Ovary (tissue), 7 donors: ENCODE measurements at regions not wholly inside any gene's neighbourhood (a gene's known extent, or its start where the extent isn't known, plus 50 kb on each side); places are given as distances from the start of the nearest gene placed in this dataset.
"Not testable (repeated sequence)": the region's sequence is repeated elsewhere in the genome, so short reads cannot be mapped to it uniquely, and the experiment has no call there.

Experiments used
- DNase-seq, 5 donors: peaks; one replicate each; pipeline ENCODE4 v3.0.0-alpha.2; 2019 to 2020
- H3K27ac ChIP-seq, 2 donors: fragments of 200-600 bp; one replicate each; pipeline versions ENCODE4 v1.5.1 to v1.8.0; 2019 to 2022
- H3K27me3 ChIP-seq: fragments of 200-600 bp; one replicate; pipeline ENCODE4 v1.8.0; 2022
- H3K36me3 ChIP-seq: fragments of 200-600 bp; sonication (generic); one replicate; pipeline ENCODE4 v1.5.1; 2019
- H3K4me1 ChIP-seq: one replicate; pipeline ENCODE4 v1.8.1; 2013; ENCODE audit warnings: mild to moderate bottlenecking, moderate library complexity; ENCODE audit not compliant: insufficient read depth
- H3K4me3 ChIP-seq: fragments of 200-600 bp; sonication (generic); one replicate; pipeline ENCODE4 v1.5.1; 2017
- H3K9me3 ChIP-seq, 2 donors: fragments of 200-600 bp in 1 of 2; sonication (generic) in 1 of 2; one replicate each; pipeline versions ENCODE4 v1.5.1 to v1.8.1; 2013 to 2019; ENCODE audit warnings: mild to moderate bottlenecking in 1 of 2, moderate library complexity in 1 of 2
- WGBS, 3 donors: extraction: QIAGEN DNeasy Blood & Tissue Kit in 1 of 3; methylation state at CpG; one replicate each; pipeline versions ENCODE4 v1.1.5 to v1.1.7; 2013 to 2017; 5-methylcytosine and 5-hydroxymethylcytosine counted together
- intact Hi-C, 4 donors: fragments of 100-400 bp; cut with DNase I; formaldehyde crosslinking; loops; one replicate each; pipeline versions ENCODE4 v1.11.0 to v1.15.1; 2022 to 2023
- donor health status: DM: no; HTN: no; CAD: no; lungs with moderate emphysema.
- donor health status: DM: no; HTN: no; CAD: no.
- donor health status: Bipolar disorder and iron deficiency.
- donor health status: DM: no; HTN: no; CAD: no.
- donor health status: DM: yes; HTN: yes; CAD: no.

DNA sequence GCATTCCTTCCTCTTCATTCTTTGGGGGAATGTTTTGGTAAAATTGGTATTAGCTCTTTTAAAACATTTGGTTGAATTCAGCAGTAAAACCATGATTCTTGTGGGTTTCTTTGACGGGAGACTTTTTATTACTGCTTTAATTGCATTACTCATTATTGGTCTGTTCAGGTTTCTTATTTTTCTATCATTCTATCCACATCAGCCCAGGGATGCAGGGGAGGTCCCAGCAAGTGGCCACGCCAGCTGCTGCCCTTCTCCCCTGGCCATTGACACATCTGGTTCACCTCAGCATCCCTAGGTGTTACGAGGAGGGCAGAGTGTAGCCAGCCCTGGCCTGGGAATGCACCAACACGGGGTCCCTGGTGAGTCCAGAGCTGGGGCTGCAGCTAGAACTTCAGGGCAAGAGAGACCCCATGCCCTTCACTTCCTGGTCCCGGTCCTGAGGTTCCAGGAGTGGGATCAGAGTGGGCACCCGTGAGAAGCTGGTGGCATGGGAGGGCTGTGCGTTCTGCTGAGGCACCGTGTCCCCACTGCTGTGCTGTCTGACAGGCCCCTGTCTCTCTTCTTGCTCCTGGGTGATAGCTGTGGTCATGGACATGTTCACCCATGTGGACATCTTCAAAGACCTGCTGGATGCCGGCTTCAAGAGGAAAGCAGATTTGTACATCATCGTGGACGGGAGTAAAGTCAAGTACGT is 72.1 kb upstream of the THOC3 start:
- 80 to 85% (median 81%) methylated on average over 12 of the region's 12 CpGs for WGBS, 3 donors
- H3K27ac ChIP-seq, H3K36me3 ChIP-seq, H3K4me3 ChIP-seq, H3K27me3 ChIP-seq, DNase-seq, H3K9me3 ChIP-seq, H3K4me1 ChIP-seq, intact Hi-C loops: not testable (repeated sequence)

DNA sequence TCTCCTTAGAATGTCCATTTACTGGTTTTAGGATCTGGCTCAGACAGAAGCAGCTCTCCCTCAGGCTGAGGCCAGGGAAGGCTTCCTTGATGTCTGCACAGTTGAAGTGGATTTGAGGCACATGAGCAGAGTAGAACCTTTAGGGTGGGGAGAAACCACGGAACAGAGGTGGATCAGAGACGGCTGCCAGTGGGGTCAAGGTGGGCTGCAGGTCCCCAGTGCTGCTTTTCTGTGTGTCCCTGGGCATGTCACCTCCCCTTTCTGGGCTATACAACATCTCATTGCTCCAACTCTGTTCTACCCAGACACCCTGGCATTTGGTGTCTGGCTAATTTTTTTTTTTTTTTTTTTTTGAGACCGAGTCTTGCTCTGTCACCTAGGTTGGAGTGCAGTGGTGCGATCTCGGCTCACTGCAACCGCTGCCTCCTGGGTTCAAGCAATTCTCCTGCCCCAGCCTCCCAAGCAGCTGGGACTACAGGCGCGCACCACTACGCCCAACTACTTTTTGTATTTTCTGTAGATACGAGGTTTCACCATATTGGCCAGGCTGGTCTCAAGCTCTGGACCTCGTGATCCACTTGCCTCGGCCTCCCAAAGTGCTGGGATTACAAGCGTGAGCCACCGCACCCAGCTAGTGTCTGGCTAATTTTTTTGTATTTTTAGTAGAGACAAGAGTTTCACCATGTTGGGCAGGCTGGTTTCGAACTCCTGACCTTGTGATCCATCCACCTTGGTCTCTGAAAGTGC is 73.3 kb upstream of the THOC3 start:
- H3K9me3 ChIP-seq, DNase-seq, H3K4me3 ChIP-seq, H3K36me3 ChIP-seq, intact Hi-C loops, H3K27ac ChIP-seq, H3K27me3 ChIP-seq, H3K4me1 ChIP-seq: not testable (repeated sequence)
- 86 to 94% (median 91%) methylated on average over 15 of the region's 15 CpGs for WGBS, 3 donors

- WGBS, 3 donors = 78 to 83% (median 78%) methylated on average over 6 of the region's 6 CpGs
- not testable (repeated sequence) for H3K27ac ChIP-seq
These were observed 74.0 kb upstream of the THOC3 start for GRCh38 chr5:176042020-176042658.

DNA sequence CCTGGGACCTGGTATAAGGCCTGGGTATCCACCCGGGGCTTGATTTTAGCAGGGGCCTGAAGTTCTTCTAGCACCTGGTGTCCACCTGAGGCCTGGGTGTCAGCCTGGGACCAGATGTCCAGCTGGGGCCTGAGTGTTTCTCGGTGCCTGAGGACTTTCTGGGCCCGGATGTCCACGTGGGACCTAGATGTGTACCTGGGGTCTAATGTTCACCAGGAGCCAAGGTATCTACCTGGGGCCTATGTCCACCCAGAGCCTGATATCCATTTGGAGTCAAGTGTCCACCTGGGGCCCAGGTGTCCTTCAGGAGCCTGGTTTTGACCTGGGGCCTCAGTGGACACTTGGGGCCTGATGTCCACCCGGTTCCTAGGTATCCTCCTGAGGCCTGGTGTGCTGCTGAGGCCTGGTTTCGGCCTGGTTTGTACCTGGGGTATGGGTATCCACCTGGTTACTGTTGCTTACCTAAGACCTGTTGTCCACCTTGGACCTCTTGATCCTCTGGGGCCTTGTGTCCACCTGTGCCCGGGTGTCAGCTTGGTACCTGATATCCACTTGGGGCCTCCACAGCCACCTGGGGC is 75.2 kb upstream of the THOC3 start:
- H3K27ac ChIP-seq, DNase-seq, H3K36me3 ChIP-seq, intact Hi-C loops, H3K4me1 ChIP-seq, H3K27me3 ChIP-seq, H3K4me3 ChIP-seq, H3K9me3 ChIP-seq: not testable (repeated sequence)
- WGBS, 3 donors = 86 to 94% (median 89%) methylated on average over 7 of the region's 7 CpGs

More at GRCh38 chr5:176042020-176042658, 74.0 kb upstream of the THOC3 start:
- H3K4me3 ChIP-seq, intact Hi-C loops, DNase-seq, H3K4me1 ChIP-seq, H3K36me3 ChIP-seq, H3K9me3 ChIP-seq, H3K27me3 ChIP-seq: not testable (repeated sequence)

DNA sequence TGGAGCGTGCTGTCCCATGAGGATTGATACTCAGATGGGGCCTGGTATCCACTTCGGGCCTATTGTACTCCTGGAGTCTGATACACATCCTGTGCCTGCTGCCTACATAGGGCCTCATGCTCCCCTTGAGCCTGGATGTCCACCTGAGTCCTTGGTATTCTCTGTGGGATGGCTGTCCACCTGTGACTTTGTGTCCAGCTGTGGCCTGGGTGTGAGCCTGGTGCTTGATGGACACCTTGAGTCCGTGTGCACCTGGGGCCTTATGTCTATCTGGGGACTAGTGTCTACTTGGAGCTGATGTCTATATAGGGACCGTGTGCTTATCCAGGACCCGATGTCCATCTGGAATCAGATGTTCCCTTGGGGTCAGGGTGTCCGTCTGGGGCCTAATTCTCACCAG is 75.9 kb upstream of the THOC3 start:
- intact Hi-C loops = not testable (repeated sequence)
- WGBS, 3 donors = 83 to 92% (median 89%) methylated on average over 6 of the region's 6 CpGs

GRCh38 chr5:176044431-176044830 is 76.3 kb upstream of the THOC3 start:
- WGBS, 3 donors = 88 to 100% (median 95%) methylated on average over 2 to 7 of the region's 10 CpGs
- DNase-seq, H3K4me1 ChIP-seq, H3K4me3 ChIP-seq, H3K27ac ChIP-seq, H3K9me3 ChIP-seq, H3K36me3 ChIP-seq, H3K27me3 ChIP-seq, intact Hi-C loops: not testable (repeated sequence)

More for the DNA sequence above, 75.9 kb upstream of the THOC3 start:
- H3K9me3 ChIP-seq, H3K4me1 ChIP-seq, DNase-seq, H3K27ac ChIP-seq, H3K27me3 ChIP-seq, H3K36me3 ChIP-seq, H3K4me3 ChIP-seq: not testable (repeated sequence)

DNA sequence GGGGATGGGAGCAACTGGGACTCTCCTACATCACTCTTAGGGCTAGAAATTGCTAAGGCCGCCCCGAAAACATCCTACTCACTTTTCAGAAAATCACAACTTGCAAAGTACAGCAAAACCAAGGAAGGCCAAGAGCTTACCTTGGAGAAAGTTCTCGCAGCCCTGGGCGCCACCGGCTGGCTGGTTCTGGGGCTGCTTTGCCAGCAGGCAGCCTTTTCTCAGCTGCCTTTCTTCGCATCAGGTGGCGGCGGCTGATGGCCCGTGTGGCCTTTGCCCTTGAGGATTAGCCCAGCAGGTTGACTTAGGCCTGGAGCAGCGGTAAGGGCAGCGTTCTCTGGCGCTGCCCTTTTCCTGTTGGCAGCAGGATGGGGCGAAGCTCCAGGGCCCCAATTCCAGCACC is 77.3 kb upstream of the THOC3 start:
- H3K27me3 ChIP-seq, H3K9me3 ChIP-seq, intact Hi-C loops, H3K4me1 ChIP-seq, H3K36me3 ChIP-seq, H3K4me3 ChIP-seq, DNase-seq, H3K27ac ChIP-seq: not testable (repeated sequence)
- 90 to 94% (median 93%) methylated on average over 4 to 11 of the region's 13 CpGs for WGBS, 3 donors

GRCh38 chr5:176048671-176049070 is 80.6 kb upstream of the THOC3 start:
- intact Hi-C loops, DNase-seq, H3K9me3 ChIP-seq, H3K4me1 ChIP-seq, H3K36me3 ChIP-seq, H3K27ac ChIP-seq, H3K27me3 ChIP-seq, H3K4me3 ChIP-seq: not testable (repeated sequence)
- WGBS, 3 donors = 83 to 87% (median 84%) methylated on average over 6 of the region's 6 CpGs

GRCh38 chr5:176060472-176061268 is 92.6 kb upstream of the THOC3 start:
- WGBS, 3 donors = 2% methylated on average over 15 to 18 of the region's 65 CpGs; no CpG with 5 or more reads in 1 of the 3 donors

DNA sequence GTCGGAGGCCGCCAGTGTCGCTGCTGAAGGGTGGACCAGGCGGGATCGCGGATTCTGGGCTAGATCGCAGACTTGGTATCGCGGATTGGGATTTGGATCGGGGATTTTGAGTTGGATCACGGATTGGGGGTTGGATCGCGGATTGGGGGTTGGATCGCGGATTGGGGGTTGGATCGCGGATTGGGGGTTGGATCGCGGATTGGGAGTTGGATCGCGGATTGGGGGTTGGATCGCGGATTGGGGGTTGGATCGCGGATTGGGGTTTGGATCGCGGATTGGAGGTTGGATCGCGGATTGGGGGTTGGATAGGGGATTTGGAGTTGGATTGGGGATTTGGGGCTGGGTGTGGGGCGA is 93.1 kb upstream of the THOC3 start:
- H3K9me3 ChIP-seq = not testable (repeated sequence)

More at GRCh38 chr5:176060472-176061268, 92.6 kb upstream of the THOC3 start:
- DNase-seq = peak in 2 of 5 donors; percentile 22 to 51
- H3K4me1 ChIP-seq, intact Hi-C loops, H3K27ac ChIP-seq, H3K36me3 ChIP-seq, H3K27me3 ChIP-seq, H3K9me3 ChIP-seq: not testable (repeated sequence)
- H3K4me3 ChIP-seq = peak overlapping the region; percentile 26

DNA sequence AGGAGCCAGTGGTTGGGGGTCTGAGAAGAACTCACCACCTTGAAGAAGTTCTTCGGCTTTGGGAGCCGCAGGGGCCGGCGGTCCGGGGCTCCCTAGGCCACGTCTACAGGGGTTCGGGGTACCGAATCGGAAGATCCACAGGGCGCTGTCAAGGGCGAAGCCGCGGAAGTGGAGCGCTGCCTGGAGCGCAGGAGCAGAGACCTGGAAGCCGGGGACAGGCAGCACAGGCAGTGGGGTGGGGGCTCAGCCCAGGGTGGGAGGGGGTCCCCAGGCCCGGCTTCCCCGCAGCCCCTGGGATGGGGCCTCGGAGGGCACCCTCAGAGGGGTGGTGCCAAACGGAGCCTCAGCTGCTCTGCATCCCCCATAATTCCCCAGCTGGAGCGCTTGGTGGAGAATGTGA is 93.5 kb upstream of the THOC3 start:
- H3K4me3 ChIP-seq, H3K9me3 ChIP-seq, DNase-seq, H3K36me3 ChIP-seq, intact Hi-C loops, H3K27me3 ChIP-seq, H3K27ac ChIP-seq, H3K4me1 ChIP-seq: not testable (repeated sequence)
- 8 to 62% (median 52%) methylated on average over 7 to 12 of the region's 21 CpGs for whole genome bisulfite sequencing, 3 donors

More for the DNA sequence above, 93.1 kb upstream of the THOC3 start:
- H3K27me3 ChIP-seq, intact Hi-C loops, H3K4me1 ChIP-seq, H3K36me3 ChIP-seq, H3K27ac ChIP-seq: not testable (repeated sequence)
- peak in 1 of 5 donors; percentile 42 for DNase-seq
- peak overlapping the region; percentile 26 for H3K4me3 ChIP-seq
- WGBS, 3 donors = 18 to 32% (median 19%) methylated on average over 20 to 22 of the region's 30 CpGs
